ACHN (cell line): ENCODE measurements at regions not wholly inside any gene's neighbourhood (a gene's known extent, or its start where the extent isn't known, plus 50 kb on each side); places are given as distances from the start of the nearest gene placed in this dataset.
"Not testable (repeated sequence)": the region's sequence is repeated elsewhere in the genome, so short reads cannot be mapped to it uniquely, and the experiment has no call there.

Experiments
- DNase-seq: peaks from one replicate; pipeline ENCODE4 v3.0.0-alpha.2; 2015
- in situ Hi-C: cut with HindIII; loops from 2 replicates; pipeline ENCODE4 v1.10.0; 2017; ENCODE audit warnings: low sequenced_read_pairs, low pct_ligation_motif_present, low pct_unique_long_range_greater_than_20kb

GRCh38 chr18:66874375-66874774, 270.5 kb upstream of the CDH19 start:
- DNase-seq = no peak
- in situ Hi-C loops = no loop called here

- in situ Hi-C loops = no loop called here
- DNase-seq = no peak
Measured at GRCh38 chr18:66873899-66874298, 270.0 kb upstream of the CDH19 start.

- peak; percentile 19 for DNase-seq
- in situ Hi-C loops = no loop called here
Measured at GRCh38 chr18:66872277-66872676, 268.4 kb upstream of the CDH19 start.

- DNase-seq = no peak
- in situ Hi-C loops = no loop called here
Measured at GRCh38 chr18:66867653-66868052, 263.8 kb upstream of the CDH19 start.

GRCh38 chr18:66866427-66866940, 262.6 kb upstream of the CDH19 start:
- in situ Hi-C loops, DNase-seq: not testable (repeated sequence)

- in situ Hi-C loops = no loop called here
- DNase-seq = no peak
Measured at GRCh38 chr18:66838340-66838987, 234.6 kb upstream of the CDH19 start.

- no peak for DNase-seq
- in situ Hi-C loops = no loop called here
Measured at GRCh38 chr18:66833646-66834045, 229.8 kb upstream of the CDH19 start.

GRCh38 chr18:66826211-66826610, 222.3 kb upstream of the CDH19 start:
- DNase-seq = no peak
- in situ Hi-C loops = no loop called here

- DNase-seq = no peak
- in situ Hi-C loops = no loop called here
Measured at GRCh38 chr18:66825347-66825746, 221.5 kb upstream of the CDH19 start.

- in situ Hi-C loops = no loop called here
- DNase-seq = no peak
Measured at GRCh38 chr18:66819235-66819634, 215.3 kb upstream of the CDH19 start.

GRCh38 chr18:66813138-66813537, 209.2 kb upstream of the CDH19 start:
- in situ Hi-C loops = no loop called here
- DNase-seq = no peak

GRCh38 chr18:66795051-66795450, 191.2 kb upstream of the CDH19 start:
- DNase-seq = no peak

GRCh38 chr18:66792466-66792865, 188.6 kb upstream of the CDH19 start:
- DNase-seq = no peak
- in situ Hi-C loops = no loop called here

More at GRCh38 chr18:66795051-66795450, 191.2 kb upstream of the CDH19 start:
- in situ Hi-C loops = no loop called here

GRCh38 chr18:66780609-66781008, 176.7 kb upstream of the CDH19 start:
- no peak for DNase-seq
- in situ Hi-C loops = no loop called here

- in situ Hi-C loops = no loop called here
- DNase-seq = no peak
Measured at GRCh38 chr18:66778048-66778447, 174.2 kb upstream of the CDH19 start.

GRCh38 chr18:66769375-66769774, 165.5 kb upstream of the CDH19 start:
- in situ Hi-C loops = no loop called here
- DNase-seq = no peak

- DNase-seq = no peak
- in situ Hi-C loops = no loop called here
Measured at GRCh38 chr18:66764230-66764629, 160.3 kb upstream of the CDH19 start.

GRCh38 chr18:66761166-66761565, 157.3 kb upstream of the CDH19 start:
- no peak for DNase-seq
- in situ Hi-C loops = no loop called here

GRCh38 chr18:66760559-66760958, 156.7 kb upstream of the CDH19 start:
- no peak for DNase-seq
- in situ Hi-C loops = no loop called here

- DNase-seq = no peak
- in situ Hi-C loops = no loop called here
Measured at GRCh38 chr18:66759050-66759828, 155.3 kb upstream of the CDH19 start.
